Stimulated activated CD4-positive, alpha-beta T cell treated with anti-CD3 and anti-CD28 coated beads, Interleukin-12 subunit alpha, Interleukin-12 subunit beta, amount 100 ng/mL, for 24 hours (primary cell): ENCODE measurements at regions not wholly inside any gene's neighbourhood (a gene's known extent, or its start where the extent isn't known, plus 50 kb on each side); places are given as distances from the start of the nearest gene placed in this dataset.
"Not testable (repeated sequence)": the region's sequence is repeated elsewhere in the genome, so short reads cannot be mapped to it uniquely, and the experiment has no call there.

Experiments
- DNase-seq, 2 experiments: peaks; one replicate each; pipeline ENCODE4 v3.0.0-alpha.2; 2020; ENCODE audit warnings: low read depth in 2 of 2

DNA sequence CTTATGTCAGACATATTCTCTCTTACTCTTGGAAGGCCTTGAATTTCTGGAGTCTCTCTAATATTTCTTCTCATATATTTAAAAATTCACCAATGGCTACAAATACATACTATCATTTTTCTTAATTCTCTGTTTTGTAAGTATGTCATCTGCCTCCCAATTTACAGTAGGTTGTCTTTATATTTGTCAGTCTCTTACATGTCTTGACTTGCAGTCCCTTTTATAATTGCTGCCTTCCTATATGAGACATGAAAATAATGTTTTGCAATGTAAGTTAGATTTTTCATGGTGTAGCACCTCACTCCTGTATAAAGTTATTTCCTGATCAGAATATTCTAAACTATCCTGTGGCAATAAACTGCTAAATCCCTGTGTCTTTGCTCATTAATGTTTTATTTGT is 223.1 kb upstream of the C1QTNF3 start:
- DNase-seq, result not testable (repeated sequence)

DNA sequence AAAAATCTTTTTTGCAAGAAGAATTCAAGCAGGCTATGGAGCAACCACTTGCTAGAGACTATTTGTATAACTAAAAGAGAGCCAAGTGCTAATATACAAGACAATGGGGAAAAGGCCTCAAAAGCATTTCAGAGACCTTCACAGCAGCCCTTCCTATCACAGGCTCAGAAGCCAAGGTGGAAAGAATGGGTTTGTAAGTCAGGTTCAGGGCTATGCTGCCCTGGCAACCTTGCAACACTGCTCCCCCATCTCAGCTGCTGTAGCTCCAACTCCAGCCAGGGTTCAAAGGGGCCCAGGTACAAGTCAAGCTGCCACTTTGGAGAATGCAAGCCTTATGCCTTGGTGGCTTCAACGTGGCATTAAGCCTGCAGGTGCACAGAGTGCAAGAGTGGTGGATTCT is 253.7 kb upstream of the C1QTNF3 start:
- not testable (repeated sequence) for DNase-seq

DNA sequence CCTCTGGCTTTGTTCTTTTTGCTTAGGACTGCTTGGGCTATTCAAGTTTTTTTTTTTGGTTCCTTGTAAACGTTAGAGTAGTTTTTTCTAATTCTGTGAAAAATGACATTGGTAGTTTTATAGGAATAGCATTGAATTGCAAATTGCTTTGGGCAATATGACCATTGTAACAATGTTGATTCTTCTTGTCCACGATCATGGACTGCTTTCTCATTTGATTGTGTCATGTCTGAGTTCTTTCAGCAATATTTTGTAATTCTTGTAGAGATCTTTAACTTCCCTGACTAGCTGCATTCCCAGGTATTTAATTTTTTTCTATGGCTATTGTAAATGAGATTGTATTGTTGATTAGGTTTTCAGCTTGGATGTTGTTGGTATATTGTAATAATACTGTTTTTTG is 286.2 kb upstream of the C1QTNF3 start:
- DNase-seq, result not testable (repeated sequence)

DNA sequence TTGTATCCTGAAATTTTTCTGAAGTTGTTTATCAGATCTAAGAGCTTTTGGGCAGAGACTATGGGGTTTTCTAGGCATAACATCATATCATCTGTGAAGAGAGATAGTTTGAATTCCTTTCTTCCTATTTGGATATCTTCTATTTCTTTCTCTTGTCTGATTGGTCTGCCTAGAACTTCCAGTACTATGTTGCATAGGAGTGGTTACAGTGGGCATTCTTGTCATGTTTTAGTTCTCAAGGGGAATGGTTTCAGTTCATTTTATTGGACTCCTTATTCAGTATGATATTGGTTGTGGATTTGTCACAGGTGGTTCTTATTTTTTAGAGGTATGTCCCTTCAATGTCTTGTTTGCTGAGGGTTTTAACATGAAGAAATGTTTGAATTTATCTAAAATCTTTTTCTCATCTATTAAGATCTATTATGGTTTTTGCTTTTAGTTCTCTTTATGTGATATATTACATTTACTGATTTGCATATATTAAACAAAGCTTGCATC is 286.6 kb upstream of the C1QTNF3 start:
- DNase-seq, result not testable (repeated sequence)

DNA sequence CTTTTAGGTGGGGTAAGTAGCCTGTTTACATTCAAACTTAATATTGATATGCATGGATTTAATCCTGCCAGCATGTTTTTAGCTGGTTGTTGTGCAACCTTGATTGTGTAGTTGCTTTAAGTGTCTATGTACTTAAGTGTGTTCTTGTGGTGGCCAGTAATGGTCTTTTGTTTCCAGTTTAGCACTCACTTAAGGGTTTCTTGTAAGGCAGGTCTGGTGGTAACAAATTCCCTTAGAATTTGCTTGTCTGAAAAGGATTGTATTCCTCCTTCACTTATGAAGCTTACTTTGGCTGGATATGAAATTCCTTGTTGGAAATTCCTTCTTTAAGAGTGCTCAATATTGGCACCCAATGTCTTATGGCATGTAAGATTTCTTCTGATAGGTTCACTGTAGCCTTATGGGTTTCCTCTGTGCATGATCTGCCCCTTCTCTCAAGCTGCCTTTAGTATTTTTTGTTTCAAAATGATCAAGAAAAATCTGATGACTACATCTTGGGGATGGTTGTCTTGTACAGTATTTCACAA is 289.0 kb upstream of the C1QTNF3 start:
- DNase-seq, result not testable (repeated sequence)

DNA sequence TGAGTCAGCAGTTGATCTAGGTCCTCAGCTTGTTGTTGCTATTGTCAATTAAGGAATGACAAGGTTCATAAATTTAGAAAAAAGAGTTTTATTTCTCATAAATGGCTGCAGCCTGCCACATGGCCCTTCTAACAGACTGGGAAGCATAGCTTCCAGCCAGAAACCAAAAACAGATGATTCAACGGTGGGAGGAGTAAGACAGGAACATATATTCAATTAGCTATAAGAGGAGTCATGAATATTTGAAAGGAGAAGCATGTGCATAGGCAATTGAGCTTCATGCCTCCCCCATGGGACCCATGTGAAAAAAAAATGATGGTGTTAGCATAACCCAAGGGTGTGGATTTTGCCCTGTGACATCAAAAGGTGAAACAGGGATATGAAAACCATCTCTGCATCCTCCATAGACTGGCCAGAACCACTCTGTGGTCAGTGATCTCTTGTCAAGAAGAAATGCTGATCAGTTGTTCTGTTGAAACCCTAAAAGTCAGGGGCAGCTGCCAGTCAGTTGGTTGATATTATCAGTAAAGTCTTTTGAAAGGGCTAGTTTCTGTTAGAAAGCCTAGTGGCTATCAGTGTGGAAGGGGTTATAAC is 296.5 kb upstream of the C1QTNF3 start:
- not testable (repeated sequence) for DNase-seq

DNA sequence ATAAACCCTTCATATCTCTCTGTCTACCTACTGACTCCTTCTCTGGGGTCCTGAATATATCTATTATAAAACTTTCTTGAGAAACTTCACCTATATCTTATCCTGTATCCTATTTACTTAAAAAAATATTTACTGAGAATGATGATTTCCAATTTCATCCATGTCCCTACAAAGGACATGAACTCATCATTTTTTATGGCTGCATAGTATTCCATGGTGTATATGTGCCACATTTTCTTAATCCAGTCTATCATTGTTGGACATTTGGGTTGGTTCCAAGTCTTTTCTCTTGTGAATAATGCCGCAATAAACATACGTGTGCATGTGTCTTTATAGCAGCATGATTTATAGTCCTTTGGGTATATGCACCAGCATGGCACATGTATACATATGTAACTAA is 301.7 kb upstream of the RAI14 start:
- not testable (repeated sequence) for DNase-seq

DNA sequence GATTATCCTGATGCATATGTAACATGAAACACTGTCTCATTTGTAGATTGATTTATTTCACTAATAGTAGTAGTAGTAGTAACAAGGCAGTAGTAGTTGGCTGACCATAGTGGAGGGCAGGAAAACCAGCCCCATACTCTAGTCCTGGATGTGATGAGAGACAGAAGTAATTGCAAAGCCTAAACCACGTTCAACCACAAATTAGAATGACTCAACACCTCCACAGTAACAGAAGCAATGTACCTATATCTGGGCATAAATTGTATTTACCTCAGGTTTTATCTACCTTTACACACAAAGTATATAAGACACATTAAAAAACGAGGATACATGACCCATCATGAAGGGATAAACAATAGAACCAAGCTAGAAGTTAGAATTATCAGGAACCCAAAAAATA is 284.7 kb upstream of the RAI14 start:
- not testable (repeated sequence) for DNase-seq

DNA sequence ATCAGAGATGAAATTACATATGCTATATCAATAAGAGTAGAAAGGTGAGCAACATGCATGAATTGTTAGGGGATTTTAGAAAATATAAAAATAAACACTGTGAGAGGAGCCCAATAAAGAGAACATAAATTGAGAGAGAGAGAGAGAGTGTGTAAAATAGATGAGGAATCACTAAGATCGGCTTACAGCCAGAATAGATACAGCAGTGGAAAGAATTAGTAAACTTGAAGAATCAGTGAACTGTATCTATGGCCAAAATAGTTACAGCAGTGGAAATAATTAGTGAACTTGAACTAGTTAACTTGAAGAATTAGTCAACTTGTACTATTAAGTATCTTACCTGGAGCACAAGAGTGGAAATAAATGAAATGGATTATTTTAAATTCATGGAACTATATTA is 284.3 kb upstream of the RAI14 start:
- DNase-seq, result not testable (repeated sequence)

DNA sequence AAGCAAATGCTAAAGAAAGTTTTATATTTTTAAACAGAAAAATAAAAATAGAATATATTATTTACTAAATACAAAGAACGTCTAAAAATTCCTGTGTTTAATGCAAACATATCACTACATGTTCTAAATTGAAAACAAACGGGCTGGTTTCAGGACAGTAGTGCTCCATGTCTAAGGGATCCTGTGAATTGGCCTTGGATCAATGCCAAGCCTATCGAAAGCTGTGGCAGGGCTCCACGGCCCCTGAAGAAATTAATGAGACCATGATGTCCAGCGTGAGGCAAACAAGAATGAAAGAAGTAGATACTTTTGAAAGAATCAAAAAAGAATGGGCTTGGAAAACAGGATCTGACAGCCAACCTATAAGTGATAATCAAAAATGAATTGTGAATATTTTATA is 283.4 kb upstream of the RAI14 start:
- DNase-seq, result not testable (repeated sequence)

DNA sequence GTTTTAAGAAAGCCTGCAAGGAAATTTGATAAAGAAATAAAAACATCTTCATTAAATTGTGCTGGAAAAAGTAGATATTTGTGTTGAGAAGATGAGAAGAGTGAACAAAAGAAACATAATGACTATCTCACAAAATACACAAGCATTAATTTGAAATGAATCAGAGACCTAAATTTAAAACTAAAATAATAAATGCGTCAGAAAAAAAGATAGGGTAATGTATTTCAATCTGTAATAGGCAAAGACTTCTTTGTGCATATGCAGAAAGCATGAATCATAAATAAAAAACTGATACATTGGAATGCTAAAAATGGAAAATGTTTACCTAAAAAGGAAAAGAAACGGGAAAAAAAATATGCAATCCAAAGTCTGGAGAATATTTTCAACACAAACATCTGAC is 278.5 kb upstream of the RAI14 start:
- not testable (repeated sequence) for DNase-seq

DNA sequence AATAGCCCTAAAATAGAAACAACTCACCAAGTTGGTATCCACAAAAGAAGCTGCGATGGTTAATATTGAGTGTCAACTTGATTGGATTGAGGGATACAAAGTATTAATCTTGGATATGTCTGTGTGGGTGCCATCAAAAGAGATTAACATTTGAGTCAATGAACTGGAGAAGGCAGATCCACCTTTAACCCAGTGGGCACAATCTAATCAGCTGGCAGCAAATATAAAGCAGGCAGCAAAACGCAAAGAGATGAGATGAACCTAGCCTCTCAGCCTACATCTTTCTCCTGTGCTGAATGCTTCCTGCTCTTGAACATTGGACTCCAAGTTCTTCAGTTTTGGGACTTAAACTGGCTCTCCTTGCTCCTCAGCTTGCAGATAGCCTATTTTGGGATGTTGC is 277.6 kb upstream of the RAI14 start:
- not testable (repeated sequence) for DNase-seq

DNA sequence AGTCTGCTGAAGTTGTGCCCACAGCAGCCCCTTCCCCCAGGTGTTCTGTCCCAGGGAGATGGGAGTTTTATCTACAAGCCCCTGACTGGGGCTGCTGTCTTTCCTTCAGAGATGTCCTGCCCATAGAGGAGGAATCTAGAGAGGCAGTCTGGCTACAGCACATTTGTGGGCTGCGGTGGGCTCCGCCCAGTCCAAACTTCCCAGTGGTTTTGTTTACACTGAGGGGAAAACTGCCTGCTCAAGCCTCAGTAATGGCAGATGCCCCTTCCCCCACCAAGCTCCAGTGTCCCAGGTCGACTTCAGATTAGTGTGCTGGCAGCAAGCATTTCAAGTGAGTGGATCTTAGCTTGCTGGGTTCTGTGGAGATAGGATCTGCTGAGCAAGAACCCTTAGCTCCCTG is 267.4 kb upstream of the RAI14 start:
- DNase-seq, result not testable (repeated sequence)

DNA sequence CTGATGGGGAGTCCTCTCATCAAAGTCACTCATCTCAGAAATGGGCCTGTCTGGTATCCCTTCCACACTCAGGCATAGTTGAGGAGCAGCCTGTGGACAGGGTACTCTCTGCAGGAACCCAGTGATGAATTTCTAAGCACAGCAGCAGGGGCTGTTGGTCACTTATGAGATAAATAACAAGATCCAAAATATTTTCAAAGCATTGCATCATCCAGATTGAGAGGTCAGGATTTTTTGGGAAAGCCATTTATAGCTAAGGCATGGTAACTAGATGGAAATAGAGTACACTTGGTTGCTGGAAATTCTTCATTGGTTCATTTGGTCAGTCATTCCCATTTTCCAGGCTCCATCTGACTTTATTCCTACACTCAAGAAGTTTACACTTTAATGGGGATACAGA is 246.8 kb upstream of the RAI14 start:
- no peak for DNase-seq

DNA sequence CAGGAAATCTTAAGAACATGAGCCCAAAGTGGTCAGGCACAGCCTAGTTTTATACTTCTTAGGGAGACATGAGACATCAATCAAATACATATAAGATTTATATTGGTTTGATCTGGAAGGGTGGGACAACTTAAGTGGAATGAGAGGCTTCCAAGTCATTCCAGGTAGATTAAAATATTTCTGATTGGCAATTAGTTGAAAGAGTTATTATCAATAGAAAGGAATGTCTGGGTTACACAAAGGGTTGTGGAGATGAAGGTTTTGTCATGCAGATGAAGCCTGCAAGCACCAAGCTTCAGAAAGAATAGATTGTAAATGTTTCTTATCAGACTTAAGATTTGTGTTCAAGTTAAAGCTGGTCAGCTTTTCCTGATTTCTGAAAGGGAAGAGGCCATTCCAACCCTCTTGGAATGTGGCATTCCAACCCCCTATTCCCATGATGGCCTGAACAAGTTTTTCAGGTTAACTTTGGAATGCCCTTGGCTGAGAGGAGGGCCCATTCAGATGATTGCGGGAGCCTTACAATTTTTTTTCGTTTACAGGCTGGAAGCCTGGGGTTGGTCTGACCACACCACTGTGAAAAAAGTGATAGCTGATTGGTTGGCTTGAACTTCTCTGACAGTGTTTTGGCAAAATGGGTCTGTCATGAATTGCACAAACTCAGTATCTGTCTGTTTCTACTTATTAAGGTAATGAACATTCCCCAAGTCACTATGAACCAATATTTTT is 245.6 kb upstream of the RAI14 start:
- no peak for DNase-seq

DNA sequence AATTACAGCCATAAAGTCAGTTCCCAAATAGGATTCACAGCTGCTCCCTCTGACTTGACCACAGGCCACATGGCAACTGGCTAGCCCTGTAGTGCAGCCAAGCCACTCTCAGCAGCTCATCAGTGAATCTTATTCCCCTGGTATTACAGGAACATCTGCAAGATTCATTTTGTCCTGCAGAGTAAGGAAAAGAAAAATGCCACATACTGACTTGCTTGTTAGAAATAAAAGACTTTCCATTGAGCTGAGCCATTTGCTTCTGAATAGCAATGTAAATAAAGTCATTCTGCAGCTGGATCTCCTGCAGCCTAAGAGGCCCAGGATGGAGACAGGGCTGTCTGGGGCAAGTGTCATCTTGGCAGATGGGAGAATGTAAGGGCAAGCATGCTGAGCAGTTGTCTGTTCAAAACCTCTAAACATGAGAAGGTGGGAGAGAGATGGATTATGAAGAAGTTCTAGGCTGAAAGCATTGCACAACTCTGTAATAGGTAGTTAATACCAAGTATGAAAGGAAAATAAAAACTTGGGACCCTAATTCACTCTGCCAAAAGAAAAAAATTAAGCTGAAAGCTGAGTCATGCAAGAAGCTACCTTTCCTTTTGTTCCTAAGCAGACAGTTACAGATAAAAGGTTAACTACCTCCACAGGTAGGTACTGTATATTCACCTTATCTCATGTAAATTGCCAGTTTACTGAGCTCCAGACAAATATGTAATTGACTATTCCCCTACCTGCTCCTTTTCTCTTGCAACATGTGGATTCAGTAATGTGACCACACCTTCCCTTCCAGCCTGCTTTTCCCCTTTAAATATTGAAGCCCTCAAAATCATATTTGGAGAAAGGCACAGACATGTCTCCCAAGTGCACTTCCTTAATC is 244.4 kb upstream of the RAI14 start:
- no peak for DNase-seq

DNA sequence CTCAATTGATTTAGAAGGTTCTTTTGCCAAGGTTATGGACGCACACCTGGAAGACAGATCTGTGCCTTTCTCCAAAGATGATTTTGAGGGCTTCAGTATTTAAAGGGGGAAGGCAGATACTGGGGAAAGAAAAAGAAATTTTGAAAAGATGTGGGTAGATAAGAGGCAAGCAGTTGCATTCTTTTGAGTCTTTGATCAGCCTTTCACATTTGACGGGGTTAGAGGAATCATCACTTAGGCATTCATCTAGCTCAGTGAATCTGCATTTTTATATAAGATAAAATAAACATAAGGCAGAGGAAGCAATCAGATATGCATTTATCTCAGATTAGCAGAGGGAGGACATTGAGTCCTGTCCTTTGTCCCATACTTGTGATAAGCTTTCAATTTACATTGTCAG is 243.4 kb upstream of the RAI14 start:
- no peak for DNase-seq

DNA sequence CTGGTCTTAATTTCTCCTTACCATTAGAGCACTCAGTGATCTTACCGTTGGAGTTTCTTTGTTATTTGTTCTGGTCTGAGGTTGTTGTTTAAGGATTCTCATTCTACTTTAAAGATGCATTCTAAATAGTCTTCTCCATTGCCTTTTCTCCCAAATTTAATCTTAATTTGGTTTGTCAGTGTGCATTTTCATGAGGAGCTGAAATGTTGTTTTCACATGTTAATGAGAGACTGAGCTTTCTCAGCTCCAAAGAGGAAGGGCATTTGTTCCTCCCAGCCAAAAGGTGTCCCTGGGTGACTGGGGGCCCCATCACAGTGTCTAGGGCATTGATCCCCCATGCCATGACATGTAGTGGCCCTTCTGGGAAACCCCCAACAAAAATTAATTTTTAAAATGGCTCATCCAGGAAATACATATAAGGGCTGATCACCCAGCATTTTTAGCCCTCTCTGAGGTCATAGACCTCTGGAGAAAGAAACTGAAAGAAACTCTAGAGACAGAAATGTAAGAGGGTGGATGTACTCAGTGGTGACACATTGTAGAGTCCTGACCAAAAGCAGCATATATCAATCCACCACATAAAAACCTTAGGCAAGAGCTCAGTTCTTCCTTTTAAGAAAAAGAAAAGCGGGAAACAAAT is 240.4 kb upstream of the RAI14 start:
- no peak for DNase-seq

DNA sequence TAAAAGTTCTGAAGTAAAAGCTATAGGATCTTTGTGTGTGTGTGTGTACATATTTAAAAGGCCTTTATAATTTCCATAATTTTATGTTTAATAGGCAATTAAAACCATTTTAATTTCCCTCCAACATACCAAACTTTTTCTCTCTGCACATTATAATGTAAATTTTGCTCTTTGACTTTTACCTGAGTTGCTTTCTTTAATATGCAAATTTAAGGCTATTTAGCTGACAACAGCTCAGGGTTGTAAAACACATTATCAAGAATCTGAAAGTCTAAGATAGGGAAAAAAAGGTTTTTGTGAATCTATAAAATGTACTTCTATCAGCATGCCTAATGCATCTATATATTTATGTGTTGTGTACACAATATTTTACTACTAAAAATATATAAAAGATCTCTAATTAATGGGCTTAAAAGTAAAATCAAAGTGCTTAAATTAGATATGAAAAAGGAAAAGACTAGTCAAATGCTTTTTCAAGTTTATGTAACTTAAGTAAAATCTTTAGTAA is 239.6 kb upstream of the RAI14 start:
- no peak for DNase-seq

DNA sequence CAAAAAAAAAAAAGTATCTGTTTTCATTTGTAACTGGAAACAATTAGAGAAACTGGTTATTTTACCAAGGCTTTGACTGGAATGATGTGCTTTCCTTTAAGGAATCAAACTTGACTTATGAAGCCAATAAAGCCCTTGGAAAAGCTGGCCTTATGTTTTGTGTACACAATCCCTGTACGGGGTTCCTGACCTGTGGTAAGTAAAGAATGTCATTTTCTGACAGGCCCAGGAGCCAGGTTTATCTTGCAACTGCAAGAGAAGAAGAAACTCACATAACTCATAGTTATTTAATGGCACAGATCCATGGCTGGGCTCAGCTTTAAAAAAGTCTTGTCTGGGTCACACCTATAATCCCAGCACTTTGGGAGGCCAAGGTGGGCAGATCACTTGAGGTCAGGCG is 235.9 kb upstream of the RAI14 start:
- not testable (repeated sequence) for DNase-seq

DNA sequence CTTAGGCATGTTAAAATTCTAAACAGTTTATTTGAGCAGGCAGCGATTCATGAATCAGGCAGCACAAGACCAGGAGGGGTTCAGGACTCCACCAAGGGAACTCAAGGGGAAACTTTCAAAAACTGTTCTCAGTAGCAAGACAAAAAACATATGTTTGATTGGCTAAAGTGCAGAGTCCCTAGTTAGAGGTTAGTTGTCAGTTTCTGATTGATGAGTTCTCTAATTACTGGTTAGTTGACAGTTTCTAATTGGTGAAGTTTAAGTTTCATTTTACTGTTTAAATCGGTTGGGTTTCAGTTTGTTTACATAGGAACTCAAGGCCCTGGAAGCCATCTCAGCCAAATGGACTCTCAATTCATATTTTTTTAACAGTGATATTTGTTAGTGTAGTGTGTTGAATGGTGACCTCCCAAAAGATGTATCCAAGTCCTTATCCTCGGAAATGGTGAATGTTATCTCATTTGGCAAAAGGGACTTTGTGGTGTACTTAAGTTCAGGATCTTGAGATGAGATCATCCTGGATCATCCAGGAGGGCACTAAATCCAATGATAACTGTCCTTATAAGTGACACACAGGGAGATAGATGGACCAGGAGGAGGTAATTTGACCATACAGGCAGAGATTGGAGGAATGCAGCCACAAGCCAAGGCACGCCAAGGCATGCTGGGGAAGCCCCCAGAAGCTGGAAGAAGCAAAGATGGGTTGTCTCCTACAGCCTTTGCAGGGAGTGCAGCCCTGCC is 219.2 kb upstream of the RAI14 start:
- DNase-seq, result no peak
